Vagina (tissue), 2 donors: ENCODE measurements at regions not wholly inside any gene's neighbourhood (a gene's known extent, or its start where the extent isn't known, plus 50 kb on each side); places are given as distances from the start of the nearest gene placed in this dataset.

Source experiments
- CTCF ChIP-seq, 3 experiments: fragments of 450-650 bp in 2 of 3; fragments of 200-600 bp in 1 of 3; sonication (generic) in 1 of 3; IDR thresholded peaks; one replicate each; pipeline ENCODE4 v1.5.1; 2017 to 2019; ENCODE audit warnings: antibody characterized with exemption in 3 of 3, mild to moderate bottlenecking in 2 of 3, moderate library complexity in 2 of 3
- POLR2A ChIP-seq, 2 donors: fragments of 450-650 bp; IDR thresholded peaks; one replicate each; pipeline ENCODE4 v1.6.1; 2017; ENCODE audit warnings: antibody characterized with exemption in 2 of 2, mild to moderate bottlenecking in 2 of 2, moderate library complexity in 2 of 2

GRCh38 chr18:24988253-24988840 lies 363.6 kb downstream of the ZNF521 start:
- no peak for TF ChIP-seq CTCF (IDR thresholded peaks at IDR 0.05)
- no peak for TF ChIP-seq POLR2A (IDR thresholded peaks at IDR 0.05)
